ENCODE measurements at regions not wholly inside any gene's neighbourhood (a gene's known extent, or its start where the extent isn't known, plus 50 kb on each side); places are given as distances from the start of the nearest gene placed in this dataset.
"Not testable (repeated sequence)": the region's sequence is repeated elsewhere in the genome, so short reads cannot be mapped to it uniquely, and the experiment has no call there.

DNA sequence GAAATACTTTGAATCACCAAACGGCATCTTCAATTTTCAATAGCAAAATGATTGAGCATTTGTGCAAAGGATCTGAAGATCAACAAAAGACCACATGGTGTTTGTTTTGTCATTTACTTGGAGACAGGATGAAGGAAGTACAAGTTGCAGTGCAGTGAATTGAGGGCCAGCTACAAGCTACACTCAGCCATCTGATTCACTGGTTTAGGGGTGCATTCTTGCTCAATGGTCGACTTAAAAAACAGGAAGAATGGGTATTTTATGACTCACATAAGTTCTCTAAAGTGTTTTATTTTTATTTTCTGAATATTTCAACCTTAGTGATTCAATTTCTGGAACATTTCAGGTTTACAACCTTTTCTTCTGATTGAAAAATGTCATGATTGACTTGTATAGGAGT is 412.1 kb upstream of the ADAMTSL1 start:
- no peak for DNase-seq (ENCODE audit: low read depth, low spot score)
- no peak overlapping the region for H3K27ac ChIP-seq

DNA sequence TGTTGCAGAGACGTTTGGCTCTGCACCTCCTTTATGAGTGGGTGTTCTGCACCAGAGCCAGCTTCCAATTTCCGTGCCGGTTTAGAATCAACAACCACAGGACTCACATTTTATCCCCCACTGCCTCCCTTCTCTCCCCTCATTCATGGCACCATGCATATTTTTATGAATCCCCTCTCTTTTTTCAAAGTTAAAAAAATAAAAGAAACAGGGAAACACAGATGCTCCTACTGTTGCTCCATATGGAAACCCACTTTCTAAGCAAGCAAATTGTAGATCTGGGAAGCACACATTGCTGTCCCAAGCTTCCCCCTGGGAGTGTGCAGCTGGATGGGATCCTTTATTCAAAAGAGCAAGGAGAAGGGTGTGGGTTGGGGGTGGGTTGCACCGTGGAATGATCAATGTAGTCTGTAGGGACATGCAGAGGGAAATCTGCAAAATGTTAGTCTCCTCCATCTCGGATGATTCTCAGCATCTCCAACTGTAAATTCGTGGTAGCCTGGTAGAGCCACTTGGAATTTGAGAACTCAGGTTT is 410.0 kb upstream of the ADAMTSL1 start:
- no peak overlapping the region for H3K27ac ChIP-seq
- DNase-seq (ENCODE audit: low read depth, low spot score): no peak

DNA sequence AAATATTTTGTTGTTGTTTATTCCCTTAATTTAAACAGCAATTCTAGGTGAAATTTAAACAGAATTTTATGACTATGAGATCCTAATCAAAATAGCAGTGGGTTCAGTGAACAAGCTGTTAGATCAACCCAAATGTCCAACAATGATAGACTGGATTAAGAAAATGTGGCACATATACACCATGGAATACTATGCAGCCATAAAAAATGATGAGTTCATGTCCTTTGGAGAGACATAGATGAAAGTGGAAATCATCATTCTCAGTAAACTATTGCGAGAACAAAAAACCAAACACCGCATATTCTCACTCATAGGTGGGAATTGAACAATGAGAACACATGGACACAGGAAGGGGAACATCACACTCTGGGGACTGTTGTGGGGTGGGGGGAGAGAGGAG is 407.3 kb upstream of the ADAMTSL1 start:
- not testable (repeated sequence) for DNase-seq (ENCODE audit: low read depth, low spot score); H3K27ac ChIP-seq

DNA sequence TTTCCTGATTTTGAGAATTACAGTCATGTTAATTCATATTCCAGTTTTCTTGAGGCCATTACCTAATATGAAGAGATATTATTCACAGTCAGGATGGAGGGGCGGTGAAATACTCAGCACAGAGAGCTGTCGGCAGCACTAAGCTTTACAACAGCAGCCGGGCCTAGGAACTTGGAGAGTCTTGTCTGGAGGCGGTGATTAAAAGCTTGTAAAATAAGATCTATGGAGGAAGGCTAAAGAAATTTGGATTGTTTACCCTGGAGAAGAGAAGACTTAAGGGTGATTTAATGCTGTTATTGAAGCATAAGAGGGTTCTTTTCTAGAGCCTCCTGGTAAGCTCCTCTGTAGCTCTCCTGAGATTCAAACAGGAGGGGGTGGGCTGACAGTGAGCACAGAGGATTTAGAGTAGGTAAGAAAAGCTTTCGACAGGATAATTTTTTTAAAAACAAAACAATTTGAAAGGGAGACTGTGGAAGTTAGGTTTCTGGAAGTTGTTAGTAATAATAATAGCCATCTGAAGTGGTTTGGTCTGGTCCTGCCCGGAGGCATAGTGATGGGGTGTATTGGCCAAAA is 406.3 kb upstream of the ADAMTSL1 start:
- H3K27ac ChIP-seq: no peak overlapping the region
- DNase-seq (ENCODE audit: low read depth, low spot score): no peak

DNA sequence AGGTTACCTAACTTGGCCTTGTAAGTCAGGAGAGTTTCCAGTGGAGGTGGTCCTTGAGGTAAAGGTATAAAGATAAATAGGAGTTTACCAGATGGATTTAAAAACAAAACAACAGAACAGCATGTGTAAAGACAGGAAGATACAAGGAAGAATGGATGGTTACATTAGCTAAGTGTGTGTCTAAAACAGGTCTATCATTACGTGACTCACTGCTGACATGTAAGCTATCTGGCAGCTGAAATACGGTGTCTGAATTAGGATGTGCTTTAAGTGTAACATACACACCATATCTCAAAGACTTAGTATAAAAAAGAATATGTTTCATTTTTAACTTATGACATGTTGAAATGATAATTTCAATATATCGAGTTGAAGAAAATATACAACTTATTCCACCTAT is 405.1 kb upstream of the ADAMTSL1 start:
- H3K27ac ChIP-seq: peak overlapping the region; percentile 18
- no peak for DNase-seq (ENCODE audit: low read depth, low spot score)

DNA sequence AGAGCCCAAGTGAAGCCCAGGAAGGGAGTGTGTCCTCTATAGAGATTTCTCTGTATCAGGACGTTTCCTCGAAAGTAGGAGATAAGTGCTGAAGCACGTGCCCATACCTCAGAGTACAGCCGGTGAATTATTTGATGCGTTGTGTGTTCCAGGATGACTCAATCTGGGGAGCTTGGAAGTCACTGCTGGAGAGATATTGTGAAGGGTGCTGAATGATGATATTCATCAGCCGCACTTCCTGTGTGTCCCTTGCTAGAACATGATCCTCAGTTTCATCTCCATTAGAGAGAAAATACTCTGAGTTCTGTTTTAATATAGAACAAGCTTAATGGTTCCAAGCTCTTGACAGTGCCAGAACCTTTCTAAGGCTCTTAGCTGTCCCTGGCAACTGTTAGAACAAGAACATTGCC is 402.3 kb upstream of the ADAMTSL1 start:
- H3K27ac ChIP-seq: peak overlapping the region; percentile 30

DNA sequence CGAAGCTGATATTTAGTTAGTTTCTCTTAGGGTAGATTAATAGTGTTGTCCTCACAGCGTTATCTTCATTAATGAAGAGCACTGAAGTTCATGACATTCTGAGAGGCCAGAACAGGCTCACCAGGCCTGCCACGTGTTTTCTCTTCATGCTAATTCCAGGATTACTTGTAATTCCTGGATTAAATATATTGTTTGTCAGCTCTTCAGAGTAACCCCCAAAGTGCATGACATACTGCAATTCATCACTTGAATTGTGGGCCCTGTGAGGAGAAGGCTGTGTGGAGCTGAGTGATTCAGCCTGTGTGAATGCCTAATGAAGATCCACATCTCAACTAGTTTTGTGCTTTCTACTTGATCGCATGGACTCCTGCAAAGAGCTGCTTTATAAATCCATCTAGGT is 401.0 kb upstream of the ADAMTSL1 start:
- H3K27ac ChIP-seq: no peak overlapping the region
- no peak for DNase-seq (ENCODE audit: low read depth, low spot score)

More for the DNA sequence above, 402.3 kb upstream of the ADAMTSL1 start:
- no peak for DNase-seq (ENCODE audit: low read depth, low spot score)

DNA sequence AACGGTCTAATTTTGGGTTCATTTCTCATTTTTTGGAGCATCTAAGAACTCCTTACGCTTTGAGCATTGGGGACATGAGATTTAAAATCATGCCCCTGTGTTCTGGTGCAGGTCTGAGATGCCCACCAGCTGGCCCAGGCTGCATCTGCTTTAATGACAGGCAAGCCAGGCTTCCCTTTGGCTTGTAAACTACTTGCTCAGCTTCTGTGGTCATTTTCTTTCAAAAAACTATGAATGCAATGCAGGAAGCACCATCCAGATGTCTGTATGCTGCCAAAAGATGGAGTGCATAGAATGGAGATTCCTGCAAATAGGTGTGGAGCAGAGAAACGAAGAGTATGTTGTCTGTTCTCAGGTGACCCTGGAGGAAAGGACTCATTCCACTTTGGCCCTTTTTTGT is 399.9 kb upstream of the ADAMTSL1 start:
- no peak for DNase-seq (ENCODE audit: low read depth, low spot score)
- no peak overlapping the region for H3K27ac ChIP-seq

DNA sequence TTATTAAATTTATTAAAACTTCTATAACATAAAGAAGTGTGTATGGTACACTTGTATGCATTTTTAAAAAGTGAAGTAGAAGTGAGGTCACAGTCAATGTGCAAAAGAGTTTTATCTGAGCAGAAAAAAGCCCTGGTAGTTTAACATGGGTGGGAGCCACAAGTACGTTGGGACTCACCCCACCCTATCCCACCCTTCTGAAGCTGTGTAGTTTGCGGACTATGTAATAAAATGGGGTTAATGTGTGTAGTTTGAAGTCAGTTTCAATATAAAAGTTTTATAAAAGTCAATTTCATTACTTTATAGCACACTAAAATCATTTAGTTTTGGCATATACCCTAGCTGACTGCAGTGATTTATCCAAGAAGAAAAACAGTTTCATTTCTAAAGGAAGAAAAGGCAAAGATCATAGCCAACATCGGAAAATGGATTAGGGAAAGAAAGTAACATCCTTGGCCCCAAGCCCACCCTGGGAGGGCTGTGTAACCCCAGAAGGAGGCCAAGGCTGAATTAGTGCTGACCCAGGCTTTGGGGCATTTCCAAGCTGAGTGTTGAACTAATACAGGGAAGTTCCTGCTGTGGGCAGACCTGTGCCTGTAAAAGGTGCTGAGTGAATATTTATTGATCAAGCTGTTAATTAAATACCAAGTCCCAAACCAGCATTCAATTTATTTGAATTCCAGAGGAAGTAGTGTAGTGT is 398.6 kb upstream of the ADAMTSL1 start:
- no peak for DNase-seq (ENCODE audit: low read depth, low spot score)

DNA sequence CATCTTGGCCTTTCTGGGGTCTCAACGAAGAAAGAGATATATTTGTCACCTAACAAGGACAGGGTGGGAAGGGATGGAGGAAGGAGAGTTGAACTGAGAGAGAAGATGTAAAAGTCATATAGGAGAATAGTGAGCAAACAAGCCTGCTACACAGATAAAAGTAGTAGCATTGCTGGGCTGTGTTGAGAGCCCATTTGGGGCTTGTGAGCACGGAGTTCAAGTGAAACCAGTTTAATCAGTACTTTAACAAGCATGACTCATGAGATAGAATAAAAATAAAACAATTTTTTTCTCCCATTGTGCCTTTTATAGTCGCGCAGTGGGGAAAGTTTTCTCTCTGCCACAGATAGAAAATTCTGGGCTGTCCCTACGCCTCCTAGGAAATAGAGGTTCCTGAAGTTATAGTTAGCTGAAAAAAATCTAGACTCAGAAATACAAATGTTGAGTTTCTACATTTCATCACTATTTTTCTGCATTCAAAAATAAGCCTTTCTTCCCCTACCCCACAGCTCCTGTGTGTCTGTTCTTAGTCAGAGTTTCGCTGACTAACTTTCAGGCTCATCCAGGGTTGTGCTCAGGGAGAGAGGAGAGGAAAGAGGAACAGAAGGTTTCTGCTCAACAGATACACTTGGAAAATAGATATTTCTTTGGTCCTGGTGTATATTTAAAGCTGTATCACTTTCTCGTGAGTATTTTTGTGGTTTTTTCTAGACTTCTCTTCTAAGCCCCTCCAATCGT is 395.8 kb upstream of the ADAMTSL1 start:
- peak; percentile 48 for DNase-seq (ENCODE audit: low read depth, low spot score)
- H3K27ac ChIP-seq: peak overlapping the region; percentile 79

More for the DNA sequence above, 398.6 kb upstream of the ADAMTSL1 start:
- peak overlapping the region; percentile 36 for H3K27ac ChIP-seq

DNA sequence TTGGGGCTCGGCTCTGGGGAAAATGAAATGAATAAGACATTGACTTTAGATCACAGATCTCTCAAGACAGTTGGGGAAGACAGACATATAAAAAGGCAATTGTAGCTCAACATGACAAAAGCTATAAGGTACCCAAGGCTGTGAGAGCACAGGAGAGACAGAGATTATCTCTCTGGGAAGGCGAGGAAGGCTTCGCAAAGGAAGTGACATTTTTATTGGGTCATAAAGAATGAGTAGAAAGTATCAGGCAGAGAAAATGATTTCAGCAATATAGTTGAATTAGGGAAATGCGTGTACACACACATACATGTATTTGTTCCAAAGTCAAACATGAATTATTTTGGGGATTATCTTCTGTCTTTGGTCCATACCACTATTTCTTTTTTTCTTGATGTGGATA is 381.8 kb upstream of the ADAMTSL1 start:
- no peak for DNase-seq (ENCODE audit: low read depth, low spot score)
- H3K27ac ChIP-seq: no peak overlapping the region

DNA sequence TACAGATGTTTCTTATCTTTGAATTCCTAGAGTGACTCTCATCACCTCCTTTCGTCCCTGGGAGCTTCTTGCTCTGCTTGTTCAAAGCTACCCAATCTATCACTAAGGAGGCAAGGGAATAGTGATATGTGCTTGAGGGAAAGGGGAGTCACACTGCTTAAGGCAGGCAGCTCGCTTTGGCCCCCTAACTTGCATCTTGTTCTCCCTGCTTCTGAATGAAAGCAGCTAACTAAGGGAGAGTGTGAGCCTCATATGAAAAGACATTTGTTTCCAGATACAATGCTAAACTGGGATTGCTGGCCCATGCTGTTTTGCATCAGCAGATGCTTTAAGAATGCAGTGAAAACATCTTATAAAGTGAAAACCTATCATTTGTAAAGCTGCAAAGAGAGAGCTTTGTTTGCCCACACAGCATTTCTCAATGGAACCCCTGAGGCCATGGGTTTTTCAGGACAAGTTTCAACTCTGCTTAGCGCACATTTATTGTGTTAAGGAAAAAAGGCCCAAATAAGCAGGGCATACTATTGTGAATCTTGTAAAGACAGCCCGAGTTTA is 367.9 kb upstream of the ADAMTSL1 start:
- H3K27ac ChIP-seq: no peak overlapping the region
- no peak for DNase-seq (ENCODE audit: low read depth, low spot score)

DNA sequence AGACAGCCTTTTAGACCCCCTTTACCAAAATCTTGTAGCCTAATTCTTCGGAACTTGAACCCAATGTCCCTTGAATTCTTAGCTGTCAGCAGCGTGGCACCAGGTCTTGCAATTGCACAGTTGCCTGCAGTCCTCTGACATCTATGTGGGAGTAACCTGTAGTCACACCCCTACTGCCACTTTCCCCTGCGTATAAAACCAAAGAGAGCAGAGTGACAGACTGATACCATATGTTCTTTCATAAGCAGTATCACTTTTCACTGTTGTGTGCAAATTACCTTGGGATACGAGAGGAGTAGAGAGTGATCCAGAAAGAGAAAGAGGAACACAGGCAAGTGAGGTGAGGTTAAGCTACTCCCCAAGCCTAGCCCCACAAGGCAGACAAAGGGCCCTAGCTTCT is 364.3 kb upstream of the ADAMTSL1 start:
- DNase-seq (ENCODE audit: low read depth, low spot score): no peak
- H3K27ac ChIP-seq: no peak overlapping the region

DNA sequence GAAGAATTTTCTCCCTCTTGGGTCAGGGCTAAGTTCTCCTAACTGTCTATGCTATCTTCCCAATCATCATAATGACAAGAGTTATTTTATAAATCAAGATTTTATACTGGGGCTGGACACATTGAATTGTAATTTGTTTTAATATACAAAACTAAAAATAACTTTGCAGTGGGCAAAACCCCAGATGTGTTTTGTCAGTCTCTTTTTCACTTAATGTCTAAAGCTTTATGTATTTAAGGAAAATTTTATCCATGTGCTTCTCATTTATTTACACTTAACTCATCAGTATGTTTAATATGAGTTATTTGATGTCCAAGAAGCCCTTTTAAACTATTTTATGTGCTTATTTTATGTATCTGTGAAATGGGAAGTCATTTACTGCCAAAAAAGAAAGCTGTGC is 362.8 kb upstream of the ADAMTSL1 start:
- DNase-seq (ENCODE audit: low read depth, low spot score): no peak
- no peak overlapping the region for H3K27ac ChIP-seq

DNA sequence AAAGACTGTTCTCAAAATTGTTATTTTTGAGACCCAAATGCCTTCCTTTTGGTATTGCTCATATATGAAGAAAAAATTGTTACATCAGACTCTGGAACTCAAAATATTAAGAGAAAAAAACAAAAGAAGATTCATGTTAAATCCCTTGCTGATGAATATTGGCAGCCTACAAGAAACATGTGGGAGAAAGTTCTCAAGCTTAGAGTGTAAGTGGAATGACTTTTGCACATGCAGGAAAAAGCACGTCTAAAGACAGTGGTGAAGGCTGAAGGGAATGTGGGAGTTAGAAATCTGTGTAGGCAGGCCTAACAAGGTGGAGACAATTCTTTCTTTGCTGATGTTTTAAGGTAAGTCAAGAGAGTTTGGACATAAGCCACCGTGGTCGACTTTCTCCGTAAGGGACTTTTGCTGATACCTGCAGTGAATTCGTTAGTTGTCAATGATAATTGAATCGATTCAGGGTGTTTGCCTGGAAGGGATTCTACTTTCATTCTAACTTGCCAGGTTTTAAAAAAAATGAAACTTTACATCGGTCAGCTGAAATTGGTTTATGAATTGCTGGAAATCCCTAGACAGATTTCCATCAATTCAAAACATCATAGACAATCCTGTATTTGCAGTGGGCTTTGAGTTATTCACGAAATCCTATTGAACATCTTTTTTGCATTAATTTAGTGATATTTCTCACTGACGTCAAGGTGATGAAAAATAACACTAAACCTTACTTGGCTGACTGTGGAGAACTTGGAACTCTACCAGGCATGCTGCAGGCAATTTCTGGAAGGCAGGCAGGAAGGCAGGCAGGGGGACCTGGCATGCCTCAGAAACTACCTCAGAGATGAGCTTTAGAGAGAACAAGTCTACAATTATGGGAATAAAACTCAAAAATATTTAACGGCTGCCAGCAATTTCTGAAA is 359.1 kb upstream of the ADAMTSL1 start:
- DNase-seq (ENCODE audit: low read depth, low spot score): no peak
- H3K27ac ChIP-seq: no peak overlapping the region

DNA sequence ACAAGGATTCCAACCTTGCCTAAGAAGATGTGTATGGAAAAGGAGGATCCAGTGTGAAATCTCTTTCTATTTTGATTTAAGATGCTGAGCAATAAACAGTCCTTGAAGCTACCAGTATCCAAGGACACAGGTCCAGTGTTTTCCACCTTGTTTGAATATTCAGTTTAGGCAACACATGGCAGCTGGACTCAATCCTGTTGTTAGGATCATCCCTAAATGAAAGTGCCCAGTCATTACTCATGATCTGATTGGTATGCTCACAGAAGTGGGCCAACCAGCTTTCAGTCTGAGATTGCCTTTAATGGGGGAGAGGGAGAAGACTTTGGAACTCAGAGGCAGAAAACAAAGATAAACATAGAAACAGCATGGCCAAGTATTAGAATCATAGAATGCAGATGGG is 355.7 kb upstream of the ADAMTSL1 start:
- no peak overlapping the region for H3K27ac ChIP-seq
- DNase-seq (ENCODE audit: low read depth, low spot score): no peak

DNA sequence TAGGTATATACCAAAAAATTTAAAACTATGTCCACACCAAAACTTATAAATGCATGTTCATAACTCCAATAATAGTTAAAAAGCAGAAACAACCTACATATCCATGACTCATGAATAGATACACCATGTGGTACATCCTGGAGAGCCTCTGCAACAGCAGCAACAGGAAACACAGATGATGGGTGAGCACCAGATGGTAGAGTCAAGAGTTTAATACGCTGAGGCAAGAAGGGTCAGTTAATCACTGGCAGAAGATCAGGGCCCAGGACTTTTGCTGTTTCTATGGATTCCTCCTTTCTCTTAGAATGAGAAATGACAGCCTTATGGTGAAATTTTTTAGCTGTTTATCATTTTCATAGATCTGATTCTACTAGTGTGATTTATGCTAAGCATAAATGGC is 351.8 kb upstream of the ADAMTSL1 start:
- H3K27ac ChIP-seq: no peak overlapping the region
- no peak for DNase-seq (ENCODE audit: low read depth, low spot score)

DNA sequence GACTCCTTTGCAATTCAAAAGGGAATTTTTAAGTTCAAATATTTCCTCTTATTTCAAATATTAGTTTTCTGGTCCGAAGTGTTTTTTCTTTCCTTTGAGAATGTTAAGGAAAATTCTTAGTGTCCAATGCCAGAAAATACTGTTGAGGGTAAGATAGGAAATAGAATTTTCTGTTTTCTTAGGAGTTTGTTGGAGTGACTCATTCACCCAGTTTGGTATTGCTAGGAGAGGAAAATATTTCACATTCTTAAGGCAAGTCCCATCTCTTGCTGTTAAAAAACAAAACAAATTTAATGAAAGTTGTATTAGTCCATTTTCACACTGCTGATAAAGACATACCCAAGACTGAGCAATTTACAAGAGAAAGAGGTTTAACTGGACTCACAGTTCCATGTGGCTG is 349.2 kb upstream of the ADAMTSL1 start:
- no peak for DNase-seq (ENCODE audit: low read depth, low spot score)

DNA sequence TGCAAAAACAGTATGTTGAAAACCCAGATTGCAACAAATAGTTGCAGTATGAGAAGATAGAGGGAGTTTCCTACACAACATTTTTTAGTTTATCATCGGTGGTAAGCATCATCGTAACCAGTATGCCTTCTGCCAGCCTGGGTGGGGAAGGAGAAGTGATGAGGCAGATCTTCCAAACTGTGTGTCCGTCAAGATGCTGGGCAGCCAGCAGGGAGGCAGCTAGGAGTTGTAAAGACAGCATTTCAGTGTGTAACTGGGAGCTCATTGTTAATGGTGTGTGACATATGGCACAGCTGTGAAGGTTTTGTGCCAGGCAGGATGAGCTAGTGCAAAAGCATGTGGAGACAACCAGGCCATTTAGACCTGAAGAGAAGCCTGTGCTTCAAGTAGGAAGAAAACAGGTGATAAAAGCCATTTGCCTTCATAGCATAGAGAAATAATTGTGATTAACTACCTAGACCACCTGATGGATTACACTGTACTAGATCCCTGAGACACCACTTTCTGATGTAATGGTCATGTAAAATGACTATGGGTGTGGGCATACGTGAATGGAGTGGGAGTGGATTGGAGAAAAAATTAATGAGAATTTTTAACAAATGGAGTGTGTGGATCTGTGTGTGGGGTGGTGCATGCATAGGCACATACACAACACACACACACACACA is 347.0 kb upstream of the ADAMTSL1 start:
- DNase-seq (ENCODE audit: low read depth, low spot score): no peak
- no peak overlapping the region for H3K27ac ChIP-seq

More for the DNA sequence above, 349.2 kb upstream of the ADAMTSL1 start:
- no peak overlapping the region for H3K27ac ChIP-seq

Data from epithelial cell of prostate (primary cell).